AG04449 (cell line): ENCODE measurements at regions not wholly inside any gene's neighbourhood (a gene's known extent, or its start where the extent isn't known, plus 50 kb on each side); places are given as distances from the start of the nearest gene placed in this dataset.

Experiments
- CTCF ChIA-PET: fragments of 350-600 bp; formaldehyde crosslinking; extraction: SDS; loops from one replicate; lab custom pipeline; 2021; ENCODE audit warnings: antibody characterized with exemption; lab: Yijun Ruan, JAX
- POLR2A ChIA-PET: fragments of 400-600, 350-600 bp; formaldehyde crosslinking; extraction: SDS; loops from one replicate; lab custom pipeline; 2020; ENCODE audit warnings: antibody characterized with exemption, inconsistent platforms; lab: Yijun Ruan, JAX
- DNase-seq: peaks from one replicate; pipeline ENCODE4 v3.0.0-alpha.2; 2010; ENCODE audit warnings: low read depth, low spot score
- H3K4me3 ChIP-seq: 2 replicates; pipeline ENCODE4 v1.5.1; 2011; ENCODE audit warnings: low read depth, mild to moderate bottlenecking, control low read depth, low read length
- TF ChIP-seq, protein P1 (sequence below): IDR thresholded peaks from one replicate; pipeline ENCODE4 v1.5.1; 2011; ENCODE audit warnings: mild to moderate bottlenecking, moderate library complexity, low read length, control low read depth, inconsistent platforms; ENCODE audit not compliant: insufficient read depth; ENCODE audit errors: missing control alignments

DNA sequence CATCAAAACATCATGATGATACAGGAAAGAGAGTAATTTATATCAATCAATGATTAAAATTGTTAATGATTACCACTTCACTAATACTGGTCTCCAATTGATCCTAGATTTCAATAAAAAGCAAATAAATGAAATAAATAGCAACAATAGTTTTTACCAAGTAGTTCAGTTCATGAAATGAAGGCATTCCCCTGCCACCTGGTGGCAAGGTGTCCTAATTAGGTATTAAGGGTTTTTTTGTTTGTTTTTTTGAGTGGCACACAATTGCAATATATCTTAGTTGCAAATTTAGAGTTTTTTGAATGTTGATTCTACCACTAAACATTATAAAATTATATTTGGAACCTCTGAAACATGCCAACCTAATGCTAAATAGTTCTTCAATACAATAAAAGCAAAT lies 157.4 kb upstream of the PDE5A start:
- TF ChIP-seq, protein P1, sequence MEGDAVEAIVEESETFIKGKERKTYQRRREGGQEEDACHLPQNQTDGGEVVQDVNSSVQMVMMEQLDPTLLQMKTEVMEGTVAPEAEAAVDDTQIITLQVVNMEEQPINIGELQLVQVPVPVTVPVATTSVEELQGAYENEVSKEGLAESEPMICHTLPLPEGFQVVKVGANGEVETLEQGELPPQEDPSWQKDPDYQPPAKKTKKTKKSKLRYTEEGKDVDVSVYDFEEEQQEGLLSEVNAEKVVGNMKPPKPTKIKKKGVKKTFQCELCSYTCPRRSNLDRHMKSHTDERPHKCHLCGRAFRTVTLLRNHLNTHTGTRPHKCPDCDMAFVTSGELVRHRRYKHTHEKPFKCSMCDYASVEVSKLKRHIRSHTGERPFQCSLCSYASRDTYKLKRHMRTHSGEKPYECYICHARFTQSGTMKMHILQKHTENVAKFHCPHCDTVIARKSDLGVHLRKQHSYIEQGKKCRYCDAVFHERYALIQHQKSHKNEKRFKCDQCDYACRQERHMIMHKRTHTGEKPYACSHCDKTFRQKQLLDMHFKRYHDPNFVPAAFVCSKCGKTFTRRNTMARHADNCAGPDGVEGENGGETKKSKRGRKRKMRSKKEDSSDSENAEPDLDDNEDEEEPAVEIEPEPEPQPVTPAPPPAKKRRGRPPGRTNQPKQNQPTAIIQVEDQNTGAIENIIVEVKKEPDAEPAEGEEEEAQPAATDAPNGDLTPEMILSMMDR: peak; percentile 16
- DNase-seq: no peak
- H3K4me3 ChIP-seq: no peak overlapping the region
- POLR2A ChIA-PET: no interaction called here
- CTCF ChIA-PET: interaction anchor here (1.1 to 6.0 kb wide), 3 partner anchors 158 to 162 kb away, joined by 3 to 49 read pairs (median 4); partner anchors contain the start of gene PDE5A

DNA sequence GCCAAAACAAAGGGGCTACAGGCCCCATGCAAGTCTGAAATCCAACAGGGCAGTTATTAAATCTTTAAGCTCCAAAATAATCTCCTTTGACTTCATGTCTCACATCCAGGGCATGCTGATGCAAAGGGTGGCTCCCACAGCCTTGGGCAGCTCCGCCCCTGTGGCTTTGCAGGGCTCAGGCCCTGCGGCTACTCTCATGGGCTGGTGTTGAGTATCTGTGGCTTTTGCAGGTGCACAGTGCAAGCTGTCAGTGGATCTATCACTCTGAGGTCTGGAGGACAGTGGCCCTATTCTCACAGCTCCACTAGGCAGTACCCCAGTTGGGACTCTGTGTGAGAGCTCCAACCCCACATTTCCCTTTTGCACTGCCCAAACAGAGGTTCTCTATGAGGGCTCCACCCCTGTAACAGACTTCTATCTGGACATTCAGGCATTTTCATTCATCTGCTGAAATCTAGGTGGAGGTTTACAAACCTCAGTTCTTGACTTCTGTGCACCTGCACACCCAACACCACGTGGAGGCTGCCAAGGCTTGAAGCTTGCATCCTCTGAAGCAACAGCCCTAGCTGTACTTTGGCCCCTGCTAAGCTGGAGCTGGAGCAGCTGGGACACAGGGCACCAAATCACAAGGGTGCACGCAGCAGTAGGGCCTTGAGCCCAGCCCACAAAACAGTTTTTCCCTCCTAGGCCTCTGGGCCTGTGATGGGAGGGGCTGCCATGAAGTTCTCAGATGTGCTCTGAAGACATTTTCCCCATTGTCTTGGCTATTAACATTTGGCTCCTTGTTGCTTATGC lies 154.8 kb upstream of the PDE5A start:
- TF ChIP-seq, protein P1: no peak
- POLR2A ChIA-PET: interaction anchor here (0.5 kb wide), 1 partner anchor 47 kb away, joined by 3 read pairs; no protein-coding TSS in a partner anchor
- DNase-seq: no peak
- no peak overlapping the region for H3K4me3 ChIP-seq
- CTCF ChIA-PET: interaction anchor here (6.0 kb wide), 1 partner anchor 155 kb away, joined by 49 read pairs; the partner anchor contains the start of gene PDE5A

DNA sequence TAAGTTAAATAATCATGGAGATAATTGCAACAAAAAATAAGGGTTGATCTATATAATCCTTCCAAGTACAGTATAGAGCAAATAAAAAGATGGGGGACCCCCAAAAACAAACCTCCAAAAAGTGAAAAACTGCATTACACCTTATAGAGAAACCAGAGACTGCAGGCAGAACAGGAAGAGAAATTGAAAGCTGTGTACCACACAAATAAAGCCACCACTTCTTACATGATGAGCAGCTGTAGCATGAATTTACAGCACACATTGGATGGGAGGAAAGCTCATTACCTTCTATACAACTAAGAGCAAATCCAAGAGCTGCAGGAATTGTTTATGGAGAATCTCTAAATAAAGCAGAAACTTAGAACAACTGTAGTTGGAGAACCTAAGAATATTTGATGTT lies 152.4 kb upstream of the PDE5A start:
- CTCF ChIA-PET: interaction anchor here (0.9 to 1.1 kb wide), 2 partner anchors 8 to 222 kb away, joined by 4 read pairs; no protein-coding TSS in a partner anchor
- DNase-seq: no peak
- TF ChIP-seq, protein P1: no peak
- H3K4me3 ChIP-seq: no peak overlapping the region
- POLR2A ChIA-PET: no interaction called here

DNA sequence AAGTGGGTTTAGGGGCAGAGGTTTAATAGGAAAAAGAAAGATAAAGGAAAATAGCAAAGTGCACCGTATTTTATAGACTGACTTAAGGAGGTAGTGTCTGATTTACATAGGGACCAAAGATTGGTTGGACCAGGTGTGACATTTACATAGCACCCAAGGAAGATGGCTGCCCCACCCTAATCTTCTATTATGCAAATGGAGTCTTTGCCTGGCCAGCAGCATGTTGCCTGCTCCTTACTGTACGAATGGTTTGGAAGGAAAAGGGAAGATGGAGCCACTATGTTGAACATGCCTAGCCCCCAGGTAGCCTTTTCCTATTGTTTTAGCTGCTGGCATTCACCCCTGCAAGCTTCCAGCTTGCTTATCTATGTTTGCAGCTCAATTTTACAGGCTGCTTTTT lies 146.2 kb upstream of the PDE5A start:
- ChIA-PET POLR2A (no interaction called here), CTCF (interaction anchor here (0.9 kb wide), 1 partner anchor 146 kb away, joined by 3 read pairs; the partner anchor contains the start of gene PDE5A)
- TF ChIP-seq, protein P1: no peak
- no peak for DNase-seq
- no peak overlapping the region for H3K4me3 ChIP-seq

DNA sequence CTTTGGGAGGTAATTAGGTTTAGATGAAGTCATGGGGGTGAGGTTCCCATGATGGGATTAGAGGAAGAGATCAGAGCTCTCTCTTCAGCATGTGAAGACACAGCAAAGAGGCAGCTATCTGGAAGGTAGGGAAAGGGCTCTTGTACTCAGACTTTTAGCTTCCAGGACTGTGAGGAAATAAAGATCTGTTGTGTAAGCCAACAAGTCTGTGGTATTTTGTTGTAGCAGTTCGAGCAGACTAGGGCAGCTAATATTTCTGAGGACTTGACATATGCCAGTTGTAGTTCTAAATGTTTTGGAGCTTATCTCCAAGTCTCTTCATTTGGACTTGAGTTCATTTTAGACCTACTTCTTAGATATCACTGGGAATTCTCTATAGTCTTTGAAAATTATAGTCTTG lies 137.3 kb upstream of the PDE5A start:
- H3K4me3 ChIP-seq: no peak overlapping the region
- POLR2A ChIA-PET: no interaction called here
- TF ChIP-seq, protein P1: no peak
- CTCF ChIA-PET: no interaction called here
- no peak for DNase-seq

DNA sequence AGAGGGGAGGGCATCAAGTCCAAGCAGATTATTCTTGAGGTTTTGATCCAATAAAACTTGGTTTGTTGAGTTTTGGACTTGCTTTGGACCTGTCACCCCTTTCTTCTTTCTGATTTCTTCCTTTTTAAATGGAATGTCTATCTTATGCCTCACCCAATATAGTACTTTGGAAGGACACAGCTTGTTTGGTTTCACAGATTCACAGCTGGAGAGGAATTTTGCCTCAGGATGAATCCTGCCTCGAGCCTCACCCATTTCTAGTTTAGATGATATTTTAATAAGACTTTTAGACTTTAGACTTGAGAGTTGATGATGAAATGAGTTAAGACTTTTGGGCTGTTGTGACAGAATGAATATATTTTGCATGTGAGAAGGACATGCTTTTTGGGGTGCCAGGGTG lies 136.9 kb upstream of the PDE5A start:
- ChIA-PET CTCF (no interaction called here), POLR2A (no interaction called here)
- TF ChIP-seq, protein P1: no peak
- DNase-seq: no peak
- H3K4me3 ChIP-seq: no peak overlapping the region
